HCT116 (cell line): ENCODE measurements at regions not wholly inside any gene's neighbourhood (a gene's known extent, or its start where the extent isn't known, plus 50 kb on each side); places are given as distances from the start of the nearest gene placed in this dataset.

Experiments
- ATAC-seq: fragments of 200-7000 bp; cut with Tn5 transposase; 2 replicates; pipeline ENCODE4 v1.9.1; 2020; ENCODE audit warnings: mild to moderate bottlenecking, moderate library complexity
- BruUV-seq: library from RNA; stranded (reverse); fragments of 400-500 nt; replicated peaks from 2 replicates; lab custom pipeline; 2021; lab: Mats Ljungman, UMichigan
- CTCF ChIA-PET: fragments of 300-600 bp; sonication (Branson Sonifier 250); formaldehyde crosslinking; loops from one replicate; lab custom pipeline; 2021; ENCODE audit warnings: antibody characterized with exemption; lab: Charles Lee
- POLR2A ChIA-PET: fragments of 300-600, 350-600 bp; sonication (Branson Sonifier 250); formaldehyde crosslinking; loops from one replicate; lab custom pipeline; 2021; ENCODE audit warnings: antibody characterized with exemption; lab: Charles Lee
- RAD21 ChIA-PET, 2 experiments: fragments of 300-600 bp; sonication (Branson Sonifier 250); formaldehyde crosslinking; loops; one replicate each; lab custom pipeline; 2023; ENCODE audit warnings: low total read pairs in 2 of 2; ENCODE audit not compliant: uncharacterized antibody in 2 of 2, unreplicated experiment in 2 of 2, low non-redundant PET in 1 of 2; lab: Charles Lee
- DNase-seq: peaks from one replicate; pipeline ENCODE4 v3.0.0-alpha.2; 2010; ENCODE audit warnings: low read depth, low spot score
- H2AFZ ChIP-seq: fragments of 200-600 bp; shearing (Covaris generic), sonication (generic); 2 replicates; pipeline ENCODE4 v1.6.1; 2017; ENCODE audit warnings: low read depth, mixed run types, mixed read lengths, antibody characterized with exemption, low read length; ENCODE audit not compliant: poor library complexity, severe bottlenecking
- H3K27ac ChIP-seq: 2 replicates; pipeline ENCODE4 v1.5.1; 2012; ENCODE audit warnings: low read depth, low read length
- H3K27me3 ChIP-seq: fragments of 200-600 bp; sonication (generic); 2 replicates; pipeline ENCODE4 v1.6.1; 2016; ENCODE audit warnings: mixed run types, low read length, mixed read lengths; ENCODE audit not compliant: insufficient read depth
- H3K36me3 ChIP-seq, 2 experiments: fragments of 200-500 bp in 1 of 2; fragments of 200-600 bp in 1 of 2; sonication (Bioruptor generic) in 1 of 2; sonication (generic) in 1 of 2; 2 replicates each; pipeline versions ENCODE4 v1.5.1 to v1.6.1; 2014 to 2016; ENCODE audit warnings: low read length in 2 of 2, inconsistent platforms in 1 of 2, mixed read lengths in 1 of 2, mixed run types in 1 of 2; ENCODE audit not compliant: insufficient read depth in 2 of 2, control insufficient read depth in 1 of 2
- H3K4me1 ChIP-seq, 2 experiments: fragments of 200-600 bp in 1 of 2; sonication (generic) in 1 of 2; 2 replicates each; pipeline versions ENCODE4 v1.5.1 to v1.6.1; 2012 to 2017; ENCODE audit warnings: low read length in 2 of 2, inconsistent platforms in 1 of 2, mild to moderate bottlenecking in 1 of 2, mixed read lengths in 1 of 2, mixed run types in 1 of 2, moderate library complexity in 1 of 2; ENCODE audit not compliant: insufficient read depth in 2 of 2, control insufficient read depth in 1 of 2
- H3K4me2 ChIP-seq: fragments of 200-600 bp; sonication (generic); 2 replicates; pipeline ENCODE4 v1.6.1; 2017; ENCODE audit warnings: mixed run types, low read length, mixed read lengths
- H3K4me3 ChIP-seq, 2 experiments: fragments of 200-600 bp in 1 of 2; sonication (generic) in 1 of 2; replicated peaks in 1 of 2; 2 replicates each; pipeline ENCODE4 v1.5.1; 2011 to 2016; ENCODE audit warnings: low read length in 2 of 2, control low read depth in 1 of 2, low read depth in 1 of 2, mild to moderate bottlenecking in 1 of 2, mixed read lengths in 1 of 2, mixed run types in 1 of 2
- H3K79me2 ChIP-seq: fragments of 200-600 bp; sonication (generic); 2 replicates; pipeline ENCODE4 v1.6.1; 2017; ENCODE audit warnings: mild to moderate bottlenecking, mixed run types, low read length, moderate library complexity, mixed read lengths; ENCODE audit not compliant: insufficient read depth
- H3K9ac ChIP-seq: fragments of 200-600 bp; sonication (generic); 2 replicates; pipeline ENCODE4 v1.6.1; 2016; ENCODE audit warnings: low read length, mixed read lengths
- H3K9me2 ChIP-seq: fragments of 200-600 bp; sonication (generic), shearing (Covaris generic); 2 replicates; pipeline ENCODE4 v1.6.1; 2017; ENCODE audit warnings: mixed run types, mild to moderate bottlenecking, moderate library complexity; ENCODE audit not compliant: insufficient read depth
- H3K9me3 ChIP-seq, 2 experiments: fragments of 200-500 bp in 1 of 2; fragments of 200-600 bp in 1 of 2; sonication (Bioruptor generic) in 1 of 2; sonication (generic) in 1 of 2; 2 replicates each; pipeline ENCODE4 v1.6.1; 2014 to 2017; ENCODE audit warnings: low read length in 2 of 2, mixed read lengths in 2 of 2, inconsistent platforms in 1 of 2, low read depth in 1 of 2, mild to moderate bottlenecking in 1 of 2, mixed run types in 1 of 2, moderate library complexity in 1 of 2; ENCODE audit not compliant: control insufficient read depth in 1 of 2, insufficient read depth in 1 of 2
- H4K20me1 ChIP-seq: fragments of 200-600 bp; sonication (generic), shearing (Covaris generic); 2 replicates; pipeline ENCODE4 v1.6.1; 2017; ENCODE audit warnings: mixed run types, mild to moderate bottlenecking, moderate library complexity; ENCODE audit not compliant: insufficient read depth
- ELF1 ChIP-seq: IDR thresholded peaks from 2 replicates; pipeline ENCODE4 v1.6.1; 2012; ENCODE audit warnings: low read depth, borderline replicate concordance
- EZH2phosphoT487 ChIP-seq: fragments of 200-600 bp; IDR thresholded peaks from 2 replicates; pipeline ENCODE4 v1.6.1; 2018; ENCODE audit warnings: antibody characterized with exemption, borderline replicate concordance
- RAD21 ChIP-seq: IDR thresholded peaks from 2 replicates; pipeline ENCODE4 v1.6.1; 2012; ENCODE audit warnings: low read depth, mild to moderate bottlenecking
- intact Hi-C: fragments of 100-400 bp; cut with micrococcal nuclease; formaldehyde crosslinking; loops from 2 replicates; pipeline ENCODE4 v1.10.0; 2022
- TF ChIP-seq, protein P1 (sequence below): IDR thresholded peaks from 2 replicates; pipeline ENCODE4 v1.6.1; 2012; ENCODE audit warnings: low read depth
- TF ChIP-seq, protein P2 (sequence below): IDR thresholded peaks from 2 replicates; pipeline ENCODE4 v1.6.1; 2012

DNA sequence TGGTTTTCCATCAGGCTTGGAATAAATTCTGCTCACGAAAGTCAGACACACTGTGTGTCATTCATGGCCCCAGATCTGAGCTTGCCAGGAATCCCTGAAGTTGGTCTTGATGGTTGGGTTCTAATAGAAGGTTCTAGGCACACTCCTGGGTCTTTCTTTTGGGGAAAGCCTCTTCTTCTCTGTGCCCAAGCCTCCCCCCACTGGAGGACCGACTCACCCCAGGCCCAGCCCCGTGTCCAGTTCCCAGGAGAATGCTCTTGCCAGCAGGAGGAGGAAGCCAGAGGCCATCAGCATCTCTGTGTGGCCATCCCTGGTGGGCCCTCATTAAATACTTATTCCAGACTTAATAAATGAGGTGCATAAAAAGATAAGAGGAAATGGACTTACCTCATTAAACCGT, 548.0 kb downstream of the TCERG1L start:
- POLR2A ChIA-PET: no interaction called here
- RAD21 ChIA-PET: no interaction called here

More for the DNA sequence above, 548.0 kb downstream of the TCERG1L start:
- no peaks in the 10 kb centered on the region for H3K9me3 ChIP-seq
- TF ChIP-seq, protein P1, sequence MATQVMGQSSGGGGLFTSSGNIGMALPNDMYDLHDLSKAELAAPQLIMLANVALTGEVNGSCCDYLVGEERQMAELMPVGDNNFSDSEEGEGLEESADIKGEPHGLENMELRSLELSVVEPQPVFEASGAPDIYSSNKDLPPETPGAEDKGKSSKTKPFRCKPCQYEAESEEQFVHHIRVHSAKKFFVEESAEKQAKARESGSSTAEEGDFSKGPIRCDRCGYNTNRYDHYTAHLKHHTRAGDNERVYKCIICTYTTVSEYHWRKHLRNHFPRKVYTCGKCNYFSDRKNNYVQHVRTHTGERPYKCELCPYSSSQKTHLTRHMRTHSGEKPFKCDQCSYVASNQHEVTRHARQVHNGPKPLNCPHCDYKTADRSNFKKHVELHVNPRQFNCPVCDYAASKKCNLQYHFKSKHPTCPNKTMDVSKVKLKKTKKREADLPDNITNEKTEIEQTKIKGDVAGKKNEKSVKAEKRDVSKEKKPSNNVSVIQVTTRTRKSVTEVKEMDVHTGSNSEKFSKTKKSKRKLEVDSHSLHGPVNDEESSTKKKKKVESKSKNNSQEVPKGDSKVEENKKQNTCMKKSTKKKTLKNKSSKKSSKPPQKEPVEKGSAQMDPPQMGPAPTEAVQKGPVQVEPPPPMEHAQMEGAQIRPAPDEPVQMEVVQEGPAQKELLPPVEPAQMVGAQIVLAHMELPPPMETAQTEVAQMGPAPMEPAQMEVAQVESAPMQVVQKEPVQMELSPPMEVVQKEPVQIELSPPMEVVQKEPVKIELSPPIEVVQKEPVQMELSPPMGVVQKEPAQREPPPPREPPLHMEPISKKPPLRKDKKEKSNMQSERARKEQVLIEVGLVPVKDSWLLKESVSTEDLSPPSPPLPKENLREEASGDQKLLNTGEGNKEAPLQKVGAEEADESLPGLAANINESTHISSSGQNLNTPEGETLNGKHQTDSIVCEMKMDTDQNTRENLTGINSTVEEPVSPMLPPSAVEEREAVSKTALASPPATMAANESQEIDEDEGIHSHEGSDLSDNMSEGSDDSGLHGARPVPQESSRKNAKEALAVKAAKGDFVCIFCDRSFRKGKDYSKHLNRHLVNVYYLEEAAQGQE: no peak
- TF ChIP-seq, protein P2, sequence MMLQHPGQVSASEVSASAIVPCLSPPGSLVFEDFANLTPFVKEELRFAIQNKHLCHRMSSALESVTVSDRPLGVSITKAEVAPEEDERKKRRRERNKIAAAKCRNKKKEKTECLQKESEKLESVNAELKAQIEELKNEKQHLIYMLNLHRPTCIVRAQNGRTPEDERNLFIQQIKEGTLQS: no peak
- TF ChIP-seq RAD21 (no peak), EZH2phosphoT487 (no peak), ELF1 (no peak)
- H2AFZ ChIP-seq: no peak overlapping the region
- DNase-seq (no peak), ATAC-seq (no peak)
- no peaks in the 10 kb centered on the region for H3K79me2 ChIP-seq
- H3K27me3 ChIP-seq: no peaks in the 10 kb centered on the region
- H3K4me1 ChIP-seq: no peaks in the 10 kb centered on the region
- no peaks in the 10 kb centered on the region for H3K9me2 ChIP-seq
- H3K27ac ChIP-seq: no peak overlapping the region
- no TSS peak for BruUV-seq
- no peaks in the 10 kb centered on the region for H4K20me1 ChIP-seq
- H3K4me2 ChIP-seq: no peak overlapping the region
- no peaks in the 10 kb centered on the region for H3K36me3 ChIP-seq
- H3K4me3 ChIP-seq: no peak overlapping the region
- CTCF ChIA-PET: no interaction called here
- intact Hi-C loops: no loop called here
- no peak overlapping the region for H3K9ac ChIP-seq
